ENCODE measurements at regions not wholly inside any gene's neighbourhood (a gene's known extent, or its start where the extent isn't known, plus 50 kb on each side); places are given as distances from the start of the nearest gene placed in this dataset.

DNA sequence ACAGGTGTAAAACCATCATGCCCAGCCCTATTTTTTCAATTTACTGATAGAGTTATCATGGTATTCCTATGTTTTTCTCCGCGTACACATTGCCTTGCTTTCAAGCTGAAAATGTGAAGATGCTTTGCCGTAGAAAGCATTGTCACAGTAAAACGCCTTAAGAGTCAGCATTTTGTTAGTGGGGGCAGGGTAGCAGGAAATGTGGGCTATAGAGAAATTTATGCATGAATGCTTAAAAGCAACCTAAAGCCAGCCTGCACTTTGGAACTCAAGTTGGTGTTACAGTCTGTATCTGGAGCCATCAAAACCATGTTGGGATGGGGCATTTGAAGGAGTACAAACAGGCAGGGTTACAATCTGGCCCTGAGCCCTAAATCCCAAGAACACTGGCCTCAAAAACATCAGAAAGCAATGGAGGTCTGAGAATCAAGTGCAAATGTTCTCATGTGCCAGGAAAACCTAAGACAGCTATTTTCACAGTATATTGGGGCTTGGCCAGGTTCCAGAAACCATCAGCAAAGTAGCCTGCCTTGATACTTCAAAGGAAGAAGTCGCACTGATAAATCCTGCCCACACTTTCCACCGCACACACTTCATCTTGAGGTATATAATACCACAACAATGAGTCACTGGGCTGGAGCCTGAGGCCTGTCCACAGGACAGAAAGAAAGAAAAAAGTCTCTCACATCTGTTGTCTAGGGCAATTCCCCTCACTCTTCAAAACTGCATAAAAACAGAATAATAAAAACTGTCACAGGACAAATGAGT, 313.8 kb downstream of the ENC1 start:
- no peaks in the 10 kb centered on the region for H3K36me3 ChIP-seq (ENCODE audit: control insufficient read depth, insufficient read depth, low read length)
- H3K27me3 ChIP-seq (ENCODE audit: control insufficient read depth, insufficient read depth, low read length): no peaks in the 10 kb centered on the region
- DNase-seq (ENCODE audit: low read depth): peak; percentile 90
- FAIRE-seq: peak; percentile 7
- TF ChIP-seq CTCF (IDR thresholded peaks at IDR 0.05; ENCODE audit: insufficient read depth, low read length, severe bottlenecking): no peak
- H3K4me3 ChIP-seq (ENCODE audit: low read depth, low read length): no peak overlapping the region

GRCh38 chr5:74325866-74326265, 314.7 kb downstream of the ENC1 start:
- Histone ChIP-seq H3K27me3 (ENCODE audit: control insufficient read depth, insufficient read depth, low read length) (no peaks in the 10 kb centered on the region), H3K36me3 (ENCODE audit: control insufficient read depth, insufficient read depth, low read length) (no peaks in the 10 kb centered on the region), H3K4me3 (ENCODE audit: low read depth, low read length) (no peak overlapping the region)
- no peak for FAIRE-seq
- peak; percentile 85 for DNase-seq (ENCODE audit: low read depth)
- TF ChIP-seq CTCF (IDR thresholded peaks at IDR 0.05; ENCODE audit: insufficient read depth, low read length, severe bottlenecking): no peak

DNA sequence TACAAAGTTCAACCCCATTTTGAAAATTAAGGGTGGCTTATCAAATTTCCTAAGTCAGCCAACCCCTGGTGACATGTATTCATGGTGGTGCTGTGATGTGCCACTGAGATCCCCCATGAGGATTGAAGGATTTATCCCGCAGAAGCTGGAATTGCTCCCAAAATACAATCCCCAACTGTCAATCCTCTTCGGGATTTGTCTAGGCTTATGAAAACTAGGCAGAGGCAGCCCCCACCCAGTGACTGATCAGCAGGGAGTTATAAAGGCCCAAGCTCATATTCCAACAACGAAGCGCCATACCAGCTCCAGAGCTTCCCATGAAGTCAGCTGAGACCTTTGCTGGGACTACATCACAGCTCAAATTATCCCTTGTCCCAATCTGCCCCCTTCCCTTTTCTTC, 316.0 kb downstream of the ENC1 start:
- FAIRE-seq (no peak), DNase-seq (ENCODE audit: low read depth) (no peak)
- no peaks in the 10 kb centered on the region for H3K36me3 ChIP-seq (ENCODE audit: control insufficient read depth, insufficient read depth, low read length)
- no peak for TF ChIP-seq CTCF (IDR thresholded peaks at IDR 0.05; ENCODE audit: insufficient read depth, low read length, severe bottlenecking)
- H3K4me3 ChIP-seq (ENCODE audit: low read depth, low read length): no peak overlapping the region
- H3K27me3 ChIP-seq (ENCODE audit: control insufficient read depth, insufficient read depth, low read length): no peaks in the 10 kb centered on the region

DNA sequence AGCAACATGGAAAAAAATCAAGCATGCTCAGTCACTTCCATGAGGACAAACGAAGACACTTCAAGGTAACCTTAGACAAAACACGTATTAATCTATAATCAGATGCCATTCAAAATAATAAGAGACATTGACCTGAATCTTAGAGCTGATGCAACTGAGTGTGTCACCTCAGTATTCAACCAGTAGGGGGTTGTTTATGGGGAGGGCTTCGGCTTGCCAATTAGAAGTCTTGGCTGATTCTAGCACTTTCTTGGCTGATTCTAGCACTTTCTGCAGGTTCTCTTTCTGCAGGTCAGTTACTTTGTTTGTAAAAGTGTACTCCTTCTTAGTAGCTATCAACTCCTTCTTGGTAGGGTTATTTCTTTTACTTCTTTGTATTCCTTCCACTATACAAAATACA, 317.6 kb downstream of the ENC1 start:
- DNase-seq (ENCODE audit: low read depth): no peak
- FAIRE-seq: no peak
- H3K36me3 ChIP-seq (ENCODE audit: control insufficient read depth, insufficient read depth, low read length): no peaks in the 10 kb centered on the region
- no peaks in the 10 kb centered on the region for H3K27me3 ChIP-seq (ENCODE audit: control insufficient read depth, insufficient read depth, low read length)
- no peak overlapping the region for H3K4me3 ChIP-seq (ENCODE audit: low read depth, low read length)
- no peak for TF ChIP-seq CTCF (IDR thresholded peaks at IDR 0.05; ENCODE audit: insufficient read depth, low read length, severe bottlenecking)

- no peak for TF ChIP-seq CTCF (IDR thresholded peaks at IDR 0.05; ENCODE audit: insufficient read depth, low read length, severe bottlenecking)
- no peak for FAIRE-seq
Measured at GRCh38 chr5:74322191-74322590, 318.3 kb downstream of the ENC1 start.

DNA sequence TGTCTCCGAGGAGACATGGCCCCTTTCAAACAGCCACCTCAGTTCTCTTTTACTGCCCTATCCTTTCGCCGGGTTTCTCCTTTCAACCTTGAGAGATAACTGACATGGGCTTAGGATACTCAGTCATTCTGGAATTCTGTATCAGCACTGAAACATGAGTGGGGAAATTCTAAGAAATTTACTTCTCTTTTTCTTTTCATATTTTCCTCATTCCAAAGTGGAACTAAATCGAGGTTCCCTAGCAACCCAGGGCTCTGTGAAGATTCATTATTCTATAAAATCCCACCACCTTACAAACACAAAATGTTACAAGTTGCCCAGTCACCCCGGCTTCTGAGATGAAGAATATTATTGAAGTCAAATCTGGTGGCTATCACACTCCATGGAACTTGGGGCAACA, 319.2 kb downstream of the ENC1 start:
- no peak for DNase-seq (ENCODE audit: low read depth)
- FAIRE-seq: no peak
- no peaks in the 10 kb centered on the region for H3K27me3 ChIP-seq (ENCODE audit: control insufficient read depth, insufficient read depth, low read length)
- H3K36me3 ChIP-seq (ENCODE audit: control insufficient read depth, insufficient read depth, low read length): no peaks in the 10 kb centered on the region
- no peak overlapping the region for H3K4me3 ChIP-seq (ENCODE audit: low read depth, low read length)
- no peak for TF ChIP-seq CTCF (IDR thresholded peaks at IDR 0.05; ENCODE audit: insufficient read depth, low read length, severe bottlenecking)

More at GRCh38 chr5:74322191-74322590, 318.3 kb downstream of the ENC1 start:
- Histone ChIP-seq H3K4me3 (ENCODE audit: low read depth, low read length) (no peak overlapping the region), H3K27me3 (ENCODE audit: control insufficient read depth, insufficient read depth, low read length) (no peaks in the 10 kb centered on the region), H3K36me3 (ENCODE audit: control insufficient read depth, insufficient read depth, low read length) (no peaks in the 10 kb centered on the region)
- no peak for DNase-seq (ENCODE audit: low read depth)

Measured in bronchial epithelial cell (primary cell).